GM18870 (cell line): ENCODE measurements at regions not wholly inside any gene's neighbourhood (a gene's known extent, or its start where the extent isn't known, plus 50 kb on each side); places are given as distances from the start of the nearest gene placed in this dataset.

ENCODE experiments used
- ATAC-seq: cut with Tn5 transposase; IDR thresholded peaks from one replicate; pipeline ENCODE4 v1.9.1; 2021; ENCODE audit warnings: moderate library complexity; ENCODE audit not compliant: unreplicated experiment

GRCh38 chr1:23615852-23616251, 56.6 kb upstream of the ID3 start:
- no peak for ATAC-seq

- no peak for ATAC-seq
Observed at GRCh38 chr1:23615423-23615822, 56.1 kb upstream of the ID3 start.

GRCh38 chr1:23614032-23614660, 54.8 kb upstream of the ID3 start:
- ATAC-seq, result no peak

- ATAC-seq, result no peak
Observed at GRCh38 chr1:23613191-23614031, 54.1 kb upstream of the ID3 start.

GRCh38 chr1:23611601-23612327, 52.5 kb upstream of the ID3 start:
- no peak for ATAC-seq

- no peak for ATAC-seq
Observed at GRCh38 chr1:23610677-23611076, 51.4 kb upstream of the ID3 start.

GRCh38 chr1:23609971-23610370, 50.7 kb upstream of the ID3 start:
- no peak for ATAC-seq
